Osteocyte (in vitro differentiated cells): ENCODE measurements at regions not wholly inside any gene's neighbourhood (a gene's known extent, or its start where the extent isn't known, plus 50 kb on each side); places are given as distances from the start of the nearest gene placed in this dataset.
"Not testable (repeated sequence)": the region's sequence is repeated elsewhere in the genome, so short reads cannot be mapped to it uniquely, and the experiment has no call there.

Source experiments
- DNase-seq: peaks from one replicate; pipeline ENCODE4 v3.0.0; 2021; ENCODE audit warnings: mixed read lengths; ENCODE audit not compliant: unreplicated experiment; ENCODE audit errors: extremely low spot score
- H3K27ac Mint-ChIP-seq: one replicate; pipeline ENCODE4 v1.8.0; 2021; ENCODE audit warnings: mild to moderate bottlenecking, mixed read lengths; ENCODE audit not compliant: unreplicated experiment
- H3K27me3 Mint-ChIP-seq: one replicate; pipeline ENCODE4 v1.8.0; 2021; ENCODE audit warnings: mixed read lengths; ENCODE audit not compliant: unreplicated experiment
- H3K36me3 Mint-ChIP-seq: one replicate; pipeline ENCODE4 v1.8.0; 2021; ENCODE audit warnings: mixed read lengths; ENCODE audit not compliant: unreplicated experiment
- H3K4me1 Mint-ChIP-seq: one replicate; pipeline ENCODE4 v1.8.0; 2021; ENCODE audit warnings: mixed read lengths; ENCODE audit not compliant: unreplicated experiment
- H3K4me3 Mint-ChIP-seq: one replicate; pipeline ENCODE4 v1.8.0; 2021; ENCODE audit warnings: mild to moderate bottlenecking, moderate library complexity, mixed read lengths; ENCODE audit not compliant: unreplicated experiment
- H3K9me3 Mint-ChIP-seq: one replicate; pipeline ENCODE4 v1.8.0; 2021; ENCODE audit warnings: mixed read lengths; ENCODE audit not compliant: unreplicated experiment
- TF ChIP-seq, protein P1 (sequence below): fragments of 200-600 bp; sonication (generic); IDR thresholded peaks from 2 replicates; pipeline ENCODE4 v1.5.0; 2021; ENCODE audit warnings: antibody characterized with exemption, mild to moderate bottlenecking, moderate library complexity

DNA sequence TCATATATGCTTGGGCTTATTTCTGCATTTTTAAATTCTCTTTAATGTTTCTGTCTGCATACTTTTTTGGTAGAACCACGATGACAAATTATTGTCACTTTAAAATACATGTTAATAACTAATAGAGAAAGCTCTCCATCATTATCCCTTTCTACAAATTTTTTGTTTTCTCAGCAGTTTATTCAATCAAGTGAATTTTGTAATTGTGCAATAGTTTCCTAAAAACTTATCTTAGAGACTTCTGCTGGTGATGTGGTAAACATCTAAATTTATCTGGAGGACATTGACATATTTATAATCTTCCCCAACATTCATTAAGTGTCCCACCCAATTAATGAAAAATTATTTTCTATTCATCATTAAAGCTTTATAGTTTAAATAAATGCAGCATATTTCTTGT, 215.3 kb downstream of the MEX3B start:
- H3K27ac Mint-ChIP-seq = no peak overlapping the region
- H3K36me3 Mint-ChIP-seq = no peaks in the 10 kb centered on the region
- no peak overlapping the region for H3K4me3 Mint-ChIP-seq
- no peaks in the 10 kb centered on the region for H3K27me3 Mint-ChIP-seq
- no peak for DNase-seq
- no peaks in the 10 kb centered on the region for H3K4me1 Mint-ChIP-seq
- no peaks in the 10 kb centered on the region for H3K9me3 Mint-ChIP-seq
- TF ChIP-seq, protein P1, sequence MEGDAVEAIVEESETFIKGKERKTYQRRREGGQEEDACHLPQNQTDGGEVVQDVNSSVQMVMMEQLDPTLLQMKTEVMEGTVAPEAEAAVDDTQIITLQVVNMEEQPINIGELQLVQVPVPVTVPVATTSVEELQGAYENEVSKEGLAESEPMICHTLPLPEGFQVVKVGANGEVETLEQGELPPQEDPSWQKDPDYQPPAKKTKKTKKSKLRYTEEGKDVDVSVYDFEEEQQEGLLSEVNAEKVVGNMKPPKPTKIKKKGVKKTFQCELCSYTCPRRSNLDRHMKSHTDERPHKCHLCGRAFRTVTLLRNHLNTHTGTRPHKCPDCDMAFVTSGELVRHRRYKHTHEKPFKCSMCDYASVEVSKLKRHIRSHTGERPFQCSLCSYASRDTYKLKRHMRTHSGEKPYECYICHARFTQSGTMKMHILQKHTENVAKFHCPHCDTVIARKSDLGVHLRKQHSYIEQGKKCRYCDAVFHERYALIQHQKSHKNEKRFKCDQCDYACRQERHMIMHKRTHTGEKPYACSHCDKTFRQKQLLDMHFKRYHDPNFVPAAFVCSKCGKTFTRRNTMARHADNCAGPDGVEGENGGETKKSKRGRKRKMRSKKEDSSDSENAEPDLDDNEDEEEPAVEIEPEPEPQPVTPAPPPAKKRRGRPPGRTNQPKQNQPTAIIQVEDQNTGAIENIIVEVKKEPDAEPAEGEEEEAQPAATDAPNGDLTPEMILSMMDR = no peak

DNA sequence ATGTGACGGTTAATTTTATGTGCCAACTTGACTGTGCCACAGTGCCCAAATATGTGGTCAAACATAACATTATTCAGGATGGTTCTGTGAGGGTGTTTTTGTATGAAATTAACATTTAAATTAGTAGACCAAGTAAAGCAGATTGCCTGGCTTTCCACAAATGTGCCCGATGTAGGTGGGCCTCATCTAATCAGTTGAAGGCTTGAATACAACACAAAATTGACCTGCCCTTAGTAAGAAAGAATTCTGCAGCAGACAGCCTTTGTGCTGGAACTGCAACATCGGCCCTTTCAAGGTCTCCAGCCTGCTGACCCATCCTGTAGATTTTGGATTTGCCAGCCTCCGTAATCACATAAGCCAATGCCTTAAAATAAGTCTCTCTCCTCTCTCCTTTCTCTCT, 215.9 kb downstream of the MEX3B start:
- Mint-ChIP-seq H3K4me1 (no peaks in the 10 kb centered on the region), H3K36me3 (no peaks in the 10 kb centered on the region), H3K27ac (no peak overlapping the region), H3K4me3 (no peak overlapping the region), H3K9me3 (no peaks in the 10 kb centered on the region), H3K27me3 (no peaks in the 10 kb centered on the region)
- TF ChIP-seq, protein P1 = no peak
- DNase-seq = no peak

DNA sequence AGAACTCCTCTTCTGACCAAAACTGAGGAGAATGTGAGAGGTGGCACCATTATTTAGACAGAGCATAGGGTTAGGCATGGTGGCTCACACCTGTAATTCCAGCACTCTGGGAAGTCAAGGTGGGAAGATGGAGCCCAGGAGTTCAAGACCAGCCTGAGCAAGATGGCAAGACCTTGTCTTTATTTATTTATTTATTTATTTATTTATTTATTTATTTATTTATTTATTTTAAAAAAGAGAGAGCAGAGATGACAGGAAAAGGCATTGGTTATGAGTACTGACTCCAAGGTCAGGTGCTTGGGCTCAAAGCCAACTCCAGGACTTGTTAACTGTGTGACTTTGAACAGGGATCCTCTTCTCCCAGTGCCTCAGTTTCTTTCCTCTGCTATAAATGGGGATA, 217.7 kb downstream of the MEX3B start:
- TF ChIP-seq, protein P1 = no peak
- no peak overlapping the region for H3K4me3 Mint-ChIP-seq
- no peak for DNase-seq
- H3K36me3 Mint-ChIP-seq = peaks cover under 1% of the 10 kb centered on the region
- H3K27me3 Mint-ChIP-seq = no peaks in the 10 kb centered on the region
- no peak overlapping the region for H3K27ac Mint-ChIP-seq
- H3K9me3 Mint-ChIP-seq = no peaks in the 10 kb centered on the region
- H3K4me1 Mint-ChIP-seq = no peaks in the 10 kb centered on the region

DNA sequence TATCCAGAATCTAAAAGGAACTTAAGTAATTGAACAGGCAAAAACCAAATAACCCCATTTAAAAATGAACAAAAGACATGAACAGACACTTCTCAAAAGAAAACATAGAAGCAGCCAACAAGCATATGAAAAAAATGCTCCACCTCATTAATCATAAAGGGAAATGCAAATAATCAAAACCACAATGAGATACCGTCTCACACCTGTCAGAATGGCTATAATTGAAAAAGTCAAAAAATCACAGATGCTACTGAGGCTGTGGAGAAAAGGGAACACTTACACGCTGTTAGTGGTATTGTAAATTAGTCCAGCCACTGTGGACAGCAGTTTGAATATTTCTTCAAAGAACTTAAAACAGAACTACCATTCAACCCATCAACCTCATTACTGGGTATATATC, 220.7 kb downstream of the MEX3B start:
- Mint-ChIP-seq H3K4me3 (no peak overlapping the region), H3K36me3 (peaks cover 2% of the 10 kb centered on the region), H3K27me3 (no peaks in the 10 kb centered on the region), H3K27ac (no peak overlapping the region), H3K9me3 (no peaks in the 10 kb centered on the region), H3K4me1 (peaks cover 3% of the 10 kb centered on the region)
- TF ChIP-seq, protein P1 = no peak
- no peak for DNase-seq

DNA sequence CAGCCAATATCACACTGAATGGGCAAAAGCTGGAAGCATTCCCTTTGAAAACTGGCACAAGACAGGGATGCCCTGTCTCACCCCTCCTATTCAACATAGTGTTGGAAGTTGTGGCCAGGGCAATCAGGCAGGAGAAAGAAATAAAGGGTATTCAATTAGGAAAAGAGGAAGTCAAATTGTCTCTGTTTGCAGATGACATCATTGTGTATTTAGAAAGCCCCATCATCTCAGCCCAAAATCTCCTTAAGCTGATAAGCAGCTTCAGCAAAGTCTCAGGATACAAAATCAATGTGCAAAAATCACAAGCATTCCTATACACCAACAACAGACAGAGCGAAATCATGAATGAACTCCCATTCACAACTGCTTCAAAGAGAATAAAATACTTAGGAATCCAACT, 223.2 kb downstream of the MEX3B start:
- H3K4me3 Mint-ChIP-seq, H3K36me3 Mint-ChIP-seq, H3K4me1 Mint-ChIP-seq, H3K27ac Mint-ChIP-seq, DNase-seq, H3K9me3 Mint-ChIP-seq, H3K27me3 Mint-ChIP-seq: not testable (repeated sequence)

DNA sequence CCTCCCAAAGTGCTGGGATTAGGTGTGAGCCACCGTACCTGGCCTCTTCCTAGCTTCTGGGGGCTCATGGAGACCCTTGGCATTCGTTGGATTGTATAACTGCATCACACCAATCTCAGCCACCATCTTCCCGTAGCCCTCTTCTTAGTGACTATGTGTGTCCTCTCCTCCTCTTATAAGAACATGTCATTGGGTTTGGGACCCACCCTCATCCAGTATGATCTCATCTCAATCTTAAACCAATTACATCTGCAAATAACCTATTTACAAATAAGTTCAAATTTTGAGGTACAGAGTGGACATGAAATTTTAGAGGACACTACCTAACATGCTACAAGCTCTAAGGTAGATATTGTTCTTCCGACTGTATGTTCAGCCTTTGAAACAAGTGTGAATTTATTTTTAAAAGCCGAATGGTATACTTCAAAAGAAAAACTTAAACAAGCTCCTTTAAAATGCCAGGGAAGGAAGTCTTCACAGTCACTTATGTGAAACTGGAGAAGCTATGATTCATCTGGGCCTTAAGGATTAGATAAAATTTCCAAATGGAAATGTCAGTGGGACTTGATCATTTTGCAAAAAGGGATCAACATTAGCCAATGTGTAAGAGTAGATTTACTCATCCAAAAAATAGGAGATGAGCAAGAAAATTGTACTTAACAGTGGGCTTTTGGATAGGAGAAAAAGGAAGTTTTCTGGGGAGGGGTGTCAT, 225.7 kb downstream of the MEX3B start:
- no peak overlapping the region for H3K4me3 Mint-ChIP-seq
- H3K9me3 Mint-ChIP-seq = no peaks in the 10 kb centered on the region
- H3K27ac Mint-ChIP-seq = no peak overlapping the region
- H3K4me1 Mint-ChIP-seq = peaks cover 6% of the 10 kb centered on the region
- no peaks in the 10 kb centered on the region for H3K27me3 Mint-ChIP-seq
- peaks cover 4% of the 10 kb centered on the region for H3K36me3 Mint-ChIP-seq
- DNase-seq = no peak
- TF ChIP-seq, protein P1 = no peak
